ENCODE measurements at regions not wholly inside any gene's neighbourhood (a gene's known extent, or its start where the extent isn't known, plus 50 kb on each side); places are given as distances from the start of the nearest gene placed in this dataset.

GRCh38 chr14:89640141-89640540 is 223.1 kb upstream of the FOXN3 start:
- TF ChIP-seq CTCF (IDR thresholded peaks at IDR 0.05) (no peak), POLR2A (IDR thresholded peaks at IDR 0.05) (no peak)
